ENCODE measurements at regions not wholly inside any gene's neighbourhood (a gene's known extent, or its start where the extent isn't known, plus 50 kb on each side); places are given as distances from the start of the nearest gene placed in this dataset.

DNA sequence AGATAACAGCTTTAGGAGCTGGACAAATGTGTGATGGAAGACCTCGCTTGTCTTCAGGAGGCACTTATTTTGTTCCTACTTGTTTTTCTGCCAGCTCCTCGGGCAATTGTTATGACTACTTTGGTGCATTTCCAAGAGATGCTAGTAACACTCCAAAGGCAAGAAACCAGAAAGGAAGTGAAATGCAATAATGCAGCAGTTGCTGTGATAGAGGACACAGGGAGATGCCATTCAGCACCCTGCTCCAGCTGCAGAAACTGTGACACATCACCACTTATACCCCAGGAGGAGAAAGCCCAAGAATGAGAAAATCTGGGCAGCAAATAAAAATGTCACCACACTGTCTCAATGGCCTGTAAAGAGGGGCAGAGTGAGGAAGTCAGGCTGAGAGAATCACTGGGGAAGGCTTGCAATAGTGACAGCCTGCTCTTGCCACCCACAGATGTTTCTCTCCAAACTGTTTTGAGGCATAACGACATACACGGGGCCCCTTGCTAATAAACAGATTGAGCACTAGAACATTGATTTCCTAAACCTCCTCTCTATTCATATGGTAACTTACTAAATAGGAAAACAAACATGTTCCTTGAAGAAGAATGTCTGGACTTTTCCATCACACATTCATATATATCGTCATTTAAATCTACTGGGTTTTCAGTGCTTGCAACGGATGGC, 195.5 kb upstream of the PRNP start:
- intact Hi-C loops (cut with DNase I; ENCODE audit: low total_unique reads): no loop called here
- TF ChIP-seq POLR2A (IDR thresholded peaks at IDR 0.05): no peak
- TF ChIP-seq, protein P1, sequence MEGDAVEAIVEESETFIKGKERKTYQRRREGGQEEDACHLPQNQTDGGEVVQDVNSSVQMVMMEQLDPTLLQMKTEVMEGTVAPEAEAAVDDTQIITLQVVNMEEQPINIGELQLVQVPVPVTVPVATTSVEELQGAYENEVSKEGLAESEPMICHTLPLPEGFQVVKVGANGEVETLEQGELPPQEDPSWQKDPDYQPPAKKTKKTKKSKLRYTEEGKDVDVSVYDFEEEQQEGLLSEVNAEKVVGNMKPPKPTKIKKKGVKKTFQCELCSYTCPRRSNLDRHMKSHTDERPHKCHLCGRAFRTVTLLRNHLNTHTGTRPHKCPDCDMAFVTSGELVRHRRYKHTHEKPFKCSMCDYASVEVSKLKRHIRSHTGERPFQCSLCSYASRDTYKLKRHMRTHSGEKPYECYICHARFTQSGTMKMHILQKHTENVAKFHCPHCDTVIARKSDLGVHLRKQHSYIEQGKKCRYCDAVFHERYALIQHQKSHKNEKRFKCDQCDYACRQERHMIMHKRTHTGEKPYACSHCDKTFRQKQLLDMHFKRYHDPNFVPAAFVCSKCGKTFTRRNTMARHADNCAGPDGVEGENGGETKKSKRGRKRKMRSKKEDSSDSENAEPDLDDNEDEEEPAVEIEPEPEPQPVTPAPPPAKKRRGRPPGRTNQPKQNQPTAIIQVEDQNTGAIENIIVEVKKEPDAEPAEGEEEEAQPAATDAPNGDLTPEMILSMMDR (IDR thresholded peaks at IDR 0.05): no peak
- Histone ChIP-seq H3K9me3 (no peaks in the 10 kb centered on the region), H3K27me3 (no peaks in the 10 kb centered on the region), H3K27ac (no peak overlapping the region), H3K36me3 (no peaks in the 10 kb centered on the region), H3K4me3 (no peak overlapping the region), H3K4me1 (no peaks in the 10 kb centered on the region)
- no peak for DNase-seq

DNA sequence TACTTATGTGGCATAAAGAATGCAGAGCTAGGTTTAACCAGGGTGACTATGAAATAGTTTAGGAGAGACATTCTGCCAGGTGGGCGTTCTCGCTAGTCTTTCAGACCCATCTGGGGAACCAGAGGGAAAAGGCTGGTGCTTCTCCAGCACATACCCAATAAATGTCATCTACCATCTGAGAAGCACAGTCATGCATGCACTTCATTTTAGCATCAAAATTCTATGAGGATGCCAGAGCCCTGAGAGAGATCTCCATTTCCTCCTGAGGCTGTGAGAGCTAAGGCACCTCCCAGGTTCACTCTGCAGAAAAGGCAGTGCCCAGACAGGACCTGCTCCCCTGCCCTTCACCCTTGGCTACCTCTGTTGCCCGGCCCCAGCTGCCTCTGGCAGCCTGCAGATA, 196.2 kb upstream of the PRNP start:
- no peak for DNase-seq
- intact Hi-C loops (cut with DNase I; ENCODE audit: low total_unique reads): no loop called here
- Histone ChIP-seq H3K9me3 (no peaks in the 10 kb centered on the region), H3K4me1 (no peaks in the 10 kb centered on the region), H3K36me3 (no peaks in the 10 kb centered on the region), H3K4me3 (no peak overlapping the region), H3K27ac (no peak overlapping the region), H3K27me3 (no peaks in the 10 kb centered on the region)
- TF ChIP-seq, protein P1 (IDR thresholded peaks at IDR 0.05): no peak
- no peak for TF ChIP-seq POLR2A (IDR thresholded peaks at IDR 0.05)

DNA sequence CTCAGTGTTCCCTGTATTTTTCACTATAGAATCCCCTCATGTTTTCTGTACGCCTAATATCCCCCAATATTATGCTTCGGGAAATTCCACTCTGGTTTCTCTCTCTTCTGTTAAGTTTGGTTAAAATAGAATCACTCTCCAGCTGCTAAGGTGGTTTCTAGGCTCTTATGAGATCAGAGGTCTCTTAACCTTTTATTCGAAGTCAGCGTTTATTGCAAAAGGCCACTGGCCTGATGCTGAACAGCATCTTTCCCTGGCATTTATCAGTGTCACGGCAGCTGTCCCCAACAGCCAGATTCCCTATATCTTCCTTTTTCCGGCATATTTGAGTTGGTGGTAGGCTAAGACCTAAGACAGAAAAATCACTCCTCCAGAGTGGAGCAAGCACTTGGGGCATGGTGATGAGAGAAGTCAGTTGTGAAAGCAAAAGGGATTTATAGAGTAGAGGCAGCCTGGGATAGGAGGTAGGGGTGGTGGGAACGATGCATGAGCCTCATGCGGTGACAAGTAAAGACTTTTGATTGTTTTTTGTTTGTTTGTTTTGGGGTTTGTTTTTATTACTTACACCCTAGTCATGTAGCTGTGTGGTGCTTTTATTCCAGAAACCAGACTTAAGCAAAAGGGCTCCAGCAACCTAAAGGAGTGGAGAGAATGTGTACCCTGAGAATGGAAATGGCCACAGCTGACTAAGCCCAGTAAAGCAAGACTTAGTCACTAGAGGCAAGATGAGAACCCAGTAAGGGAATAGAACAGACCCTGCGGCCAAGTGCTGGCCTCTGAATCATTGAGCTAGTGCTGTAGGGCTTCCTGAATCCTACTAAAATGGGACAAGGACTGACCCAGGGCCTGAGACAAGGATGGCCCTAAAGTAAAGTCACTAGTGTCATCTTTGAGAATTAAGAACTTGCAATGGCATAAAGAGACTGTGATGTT, 197.6 kb upstream of the PRNP start:
- H3K36me3 ChIP-seq: no peaks in the 10 kb centered on the region
- H3K27me3 ChIP-seq: no peaks in the 10 kb centered on the region
- TF ChIP-seq POLR2A (IDR thresholded peaks at IDR 0.05): no peak
- TF ChIP-seq, protein P1 (IDR thresholded peaks at IDR 0.05): no peak
- H3K4me3 ChIP-seq: no peak overlapping the region
- intact Hi-C loops (cut with DNase I; ENCODE audit: low total_unique reads): no loop called here
- DNase-seq: no peak
- H3K4me1 ChIP-seq: no peaks in the 10 kb centered on the region
- H3K9me3 ChIP-seq: no peaks in the 10 kb centered on the region
- no peak overlapping the region for H3K27ac ChIP-seq

DNA sequence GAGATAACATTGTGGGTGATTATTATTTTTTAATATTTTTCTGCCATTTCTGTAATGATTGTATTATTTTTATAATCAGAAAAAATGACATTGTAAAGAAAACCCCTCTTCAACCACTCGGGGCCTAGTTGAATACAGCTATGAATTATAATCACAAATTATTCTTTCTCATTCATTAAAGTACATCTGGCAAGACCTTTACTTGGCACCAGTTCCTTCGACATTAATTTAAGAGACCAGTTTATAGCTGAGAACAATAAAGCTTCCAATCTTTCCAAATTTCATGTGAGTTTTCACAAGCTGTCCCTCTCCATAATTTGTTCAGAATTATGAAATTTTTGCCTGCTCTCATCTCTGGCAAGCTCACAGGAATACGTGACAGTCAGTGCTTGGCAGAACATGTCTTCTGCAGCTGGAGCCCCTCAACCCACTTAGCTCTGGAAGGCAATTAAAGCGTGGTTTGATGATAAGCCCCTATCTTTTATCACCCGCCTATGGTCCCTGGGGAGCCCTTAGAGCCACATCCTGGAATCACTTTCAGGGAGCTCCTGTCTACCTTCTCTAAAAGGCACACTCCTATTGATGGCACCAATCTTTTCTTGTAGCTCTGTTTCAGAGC, 201.8 kb upstream of the PRNP start:
- intact Hi-C loops (cut with DNase I; ENCODE audit: low total_unique reads): no loop called here
- H3K27me3 ChIP-seq: no peaks in the 10 kb centered on the region
- no peak overlapping the region for H3K27ac ChIP-seq
- no peak overlapping the region for H3K4me3 ChIP-seq
- H3K4me1 ChIP-seq: no peaks in the 10 kb centered on the region
- no peaks in the 10 kb centered on the region for H3K36me3 ChIP-seq
- DNase-seq: no peak
- no peaks in the 10 kb centered on the region for H3K9me3 ChIP-seq
- TF ChIP-seq, protein P1 (IDR thresholded peaks at IDR 0.05): no peak
- TF ChIP-seq POLR2A (IDR thresholded peaks at IDR 0.05): no peak

DNA sequence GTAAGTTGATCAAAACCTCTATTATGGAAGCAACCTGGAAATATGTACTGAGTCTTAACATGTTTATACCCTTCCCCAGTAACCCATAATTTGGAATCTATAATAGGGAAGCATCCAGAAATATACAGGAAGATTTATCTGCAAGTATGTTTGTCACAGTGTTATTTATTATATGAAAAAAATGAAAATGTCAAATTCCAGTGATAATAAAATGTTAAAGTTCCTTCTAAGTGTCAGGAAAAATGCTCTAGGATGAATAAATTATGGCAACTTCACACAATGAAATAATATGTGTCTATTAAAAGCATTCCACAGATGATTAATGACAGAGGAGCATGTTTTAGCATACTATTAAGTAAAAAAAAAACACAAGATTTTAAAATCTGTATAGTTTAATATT, 202.3 kb upstream of the PRNP start:
- H3K9me3 ChIP-seq: no peaks in the 10 kb centered on the region
- no peaks in the 10 kb centered on the region for H3K36me3 ChIP-seq
- no peaks in the 10 kb centered on the region for H3K27me3 ChIP-seq
- no peak for DNase-seq
- H3K4me3 ChIP-seq: no peak overlapping the region
- H3K4me1 ChIP-seq: no peaks in the 10 kb centered on the region
- intact Hi-C loops (cut with DNase I; ENCODE audit: low total_unique reads): no loop called here
- TF ChIP-seq, protein P1 (IDR thresholded peaks at IDR 0.05): no peak
- no peak for TF ChIP-seq POLR2A (IDR thresholded peaks at IDR 0.05)
- H3K27ac ChIP-seq: no peak overlapping the region

Data from uterus (tissue), 3 donors.